Nephron progenitor cell (in vitro differentiated cells): ENCODE measurements at regions not wholly inside any gene's neighbourhood (a gene's known extent, or its start where the extent isn't known, plus 50 kb on each side); places are given as distances from the start of the nearest gene placed in this dataset.

Source experiments
- DNase-seq: peaks from one replicate; pipeline ENCODE4 v3.0.0; 2021
- H3K27ac Mint-ChIP-seq: 2 replicates; pipeline ENCODE4 v1.8.0; 2021; ENCODE audit warnings: mild to moderate bottlenecking, moderate library complexity, mixed read lengths
- H3K27me3 Mint-ChIP-seq: 2 replicates; pipeline ENCODE4 v1.8.0; 2021; ENCODE audit warnings: mild to moderate bottlenecking, low read depth, mixed read lengths; ENCODE audit not compliant: poor library complexity
- H3K36me3 Mint-ChIP-seq: 2 replicates; pipeline ENCODE4 v1.8.0; 2021; ENCODE audit warnings: low read depth, mixed read lengths
- H3K4me1 Mint-ChIP-seq: 2 replicates; pipeline ENCODE4 v1.8.0; 2021; ENCODE audit warnings: mixed read lengths
- H3K4me3 Mint-ChIP-seq: 2 replicates; pipeline ENCODE4 v1.8.0; 2021; ENCODE audit warnings: mild to moderate bottlenecking, moderate library complexity, mixed read lengths
- H3K9me3 Mint-ChIP-seq: 2 replicates; pipeline ENCODE4 v1.8.0; 2021; ENCODE audit warnings: mild to moderate bottlenecking, moderate library complexity, mixed read lengths
- TF ChIP-seq, protein P1 (sequence below): fragments of 200-600 bp; sonication (generic); IDR thresholded peaks from 2 replicates; pipeline ENCODE4 v1.5.0; 2021; ENCODE audit warnings: antibody characterized with exemption

DNA sequence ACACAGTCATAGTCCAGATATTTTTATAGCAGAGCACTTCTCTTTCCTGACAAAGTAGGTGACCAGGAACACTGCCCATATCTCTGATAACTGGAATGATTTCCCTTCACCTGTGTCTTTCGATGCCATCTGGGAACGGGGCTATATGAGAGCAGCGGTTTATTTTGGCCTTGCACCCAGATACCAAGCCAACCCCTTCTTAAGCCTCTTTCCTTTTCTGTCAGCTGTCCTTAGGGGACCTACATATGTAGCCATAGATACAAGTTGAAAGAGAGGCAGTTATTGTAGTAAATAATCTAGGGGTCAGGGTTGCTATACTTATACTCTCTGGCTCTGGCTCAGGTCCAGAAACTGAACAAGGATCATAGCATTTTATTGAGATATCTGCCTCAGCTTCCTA, 128.8 kb downstream of the NHLRC3 start:
- TF ChIP-seq, protein P1, sequence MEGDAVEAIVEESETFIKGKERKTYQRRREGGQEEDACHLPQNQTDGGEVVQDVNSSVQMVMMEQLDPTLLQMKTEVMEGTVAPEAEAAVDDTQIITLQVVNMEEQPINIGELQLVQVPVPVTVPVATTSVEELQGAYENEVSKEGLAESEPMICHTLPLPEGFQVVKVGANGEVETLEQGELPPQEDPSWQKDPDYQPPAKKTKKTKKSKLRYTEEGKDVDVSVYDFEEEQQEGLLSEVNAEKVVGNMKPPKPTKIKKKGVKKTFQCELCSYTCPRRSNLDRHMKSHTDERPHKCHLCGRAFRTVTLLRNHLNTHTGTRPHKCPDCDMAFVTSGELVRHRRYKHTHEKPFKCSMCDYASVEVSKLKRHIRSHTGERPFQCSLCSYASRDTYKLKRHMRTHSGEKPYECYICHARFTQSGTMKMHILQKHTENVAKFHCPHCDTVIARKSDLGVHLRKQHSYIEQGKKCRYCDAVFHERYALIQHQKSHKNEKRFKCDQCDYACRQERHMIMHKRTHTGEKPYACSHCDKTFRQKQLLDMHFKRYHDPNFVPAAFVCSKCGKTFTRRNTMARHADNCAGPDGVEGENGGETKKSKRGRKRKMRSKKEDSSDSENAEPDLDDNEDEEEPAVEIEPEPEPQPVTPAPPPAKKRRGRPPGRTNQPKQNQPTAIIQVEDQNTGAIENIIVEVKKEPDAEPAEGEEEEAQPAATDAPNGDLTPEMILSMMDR: no peak
- no peaks in the 10 kb centered on the region for H3K27me3 Mint-ChIP-seq
- H3K9me3 Mint-ChIP-seq: no peaks in the 10 kb centered on the region
- no peak overlapping the region for H3K4me3 Mint-ChIP-seq
- no peaks in the 10 kb centered on the region for H3K36me3 Mint-ChIP-seq
- DNase-seq: no peak
- H3K4me1 Mint-ChIP-seq: no peaks in the 10 kb centered on the region
- no peak overlapping the region for H3K27ac Mint-ChIP-seq

DNA sequence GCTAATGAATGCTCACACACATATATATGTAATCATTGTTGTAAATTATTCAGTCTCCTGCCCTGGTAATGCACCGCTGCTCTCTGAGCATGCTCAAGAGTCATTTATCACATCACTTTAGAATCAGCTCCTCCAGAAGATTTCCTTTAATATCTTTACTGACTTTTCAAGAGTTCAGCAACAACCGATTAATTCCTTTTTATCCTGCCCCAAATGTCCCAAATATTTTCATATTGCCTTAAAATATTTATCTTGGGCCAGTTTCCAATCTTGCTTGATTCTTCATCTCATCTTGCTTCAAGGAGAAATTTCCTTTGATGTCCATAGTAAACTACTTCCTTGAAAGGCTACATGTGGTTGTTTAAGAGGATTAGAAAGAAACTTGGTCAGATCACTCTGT, 132.5 kb downstream of the NHLRC3 start:
- Mint-ChIP-seq H3K27ac (no peak overlapping the region), H3K4me3 (no peak overlapping the region), H3K4me1 (no peaks in the 10 kb centered on the region), H3K9me3 (no peaks in the 10 kb centered on the region), H3K27me3 (no peaks in the 10 kb centered on the region), H3K36me3 (no peaks in the 10 kb centered on the region)
- no peak for DNase-seq
- TF ChIP-seq, protein P1: no peak

DNA sequence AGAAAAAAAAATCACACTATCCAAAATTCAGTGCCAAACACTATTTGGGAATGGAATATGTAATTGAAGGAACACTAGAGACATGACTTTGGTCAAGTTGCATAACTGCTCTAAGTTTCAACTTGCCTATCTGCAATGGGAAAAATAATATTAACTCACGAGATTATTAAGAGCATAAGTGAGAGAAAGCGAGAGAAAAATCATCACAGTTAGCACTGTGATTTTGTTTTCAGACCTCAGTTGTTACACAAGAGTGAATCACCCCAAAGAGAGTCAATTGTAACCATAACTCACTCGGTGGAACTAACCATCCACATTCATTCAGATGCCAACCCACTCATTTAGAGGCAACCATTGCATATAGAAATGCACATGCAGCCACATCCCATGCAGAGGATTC, 147.1 kb downstream of the NHLRC3 start:
- Mint-ChIP-seq H3K9me3 (no peaks in the 10 kb centered on the region), H3K36me3 (no peaks in the 10 kb centered on the region), H3K4me1 (no peaks in the 10 kb centered on the region), H3K27ac (no peak overlapping the region), H3K27me3 (peaks cover 3% of the 10 kb centered on the region), H3K4me3 (no peak overlapping the region)
- TF ChIP-seq, protein P1: no peak
- DNase-seq: no peak

DNA sequence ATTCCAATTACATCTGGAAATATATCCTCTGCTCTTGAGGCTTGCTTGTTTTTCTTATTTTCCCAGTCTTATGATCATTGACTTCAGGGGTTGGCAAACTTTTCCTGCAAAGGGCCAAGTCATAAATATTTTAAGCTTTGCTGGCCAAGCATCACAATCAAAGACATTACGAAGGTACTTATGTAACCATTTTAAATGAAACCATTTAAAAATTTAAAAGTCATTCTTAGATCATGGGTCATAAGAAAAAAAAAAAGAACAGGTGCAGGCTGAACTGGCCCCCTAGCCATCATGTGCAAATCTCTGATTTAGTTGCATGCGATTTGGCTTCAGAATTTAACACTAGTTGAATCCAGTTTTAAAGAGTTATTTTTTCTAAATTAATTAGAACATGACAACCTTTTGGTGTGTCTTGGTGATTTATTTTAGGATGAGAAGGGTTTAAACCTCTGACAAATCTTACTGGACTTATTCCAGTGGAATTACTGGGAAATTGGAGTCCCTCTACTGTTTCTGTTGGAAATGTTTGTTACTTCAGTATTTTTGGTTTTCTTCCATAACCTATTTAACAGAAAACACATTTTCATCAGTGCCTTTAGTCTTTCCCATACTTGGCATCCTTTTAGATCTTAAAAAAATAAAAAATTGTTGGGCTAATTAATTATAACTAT, 148.1 kb downstream of the NHLRC3 start:
- TF ChIP-seq, protein P1: no peak
- DNase-seq: no peak
- Mint-ChIP-seq H3K4me1 (peaks cover 2% of the 10 kb centered on the region), H3K4me3 (no peak overlapping the region), H3K36me3 (no peaks in the 10 kb centered on the region), H3K9me3 (no peaks in the 10 kb centered on the region), H3K27me3 (peaks cover 3% of the 10 kb centered on the region), H3K27ac (no peak overlapping the region)

DNA sequence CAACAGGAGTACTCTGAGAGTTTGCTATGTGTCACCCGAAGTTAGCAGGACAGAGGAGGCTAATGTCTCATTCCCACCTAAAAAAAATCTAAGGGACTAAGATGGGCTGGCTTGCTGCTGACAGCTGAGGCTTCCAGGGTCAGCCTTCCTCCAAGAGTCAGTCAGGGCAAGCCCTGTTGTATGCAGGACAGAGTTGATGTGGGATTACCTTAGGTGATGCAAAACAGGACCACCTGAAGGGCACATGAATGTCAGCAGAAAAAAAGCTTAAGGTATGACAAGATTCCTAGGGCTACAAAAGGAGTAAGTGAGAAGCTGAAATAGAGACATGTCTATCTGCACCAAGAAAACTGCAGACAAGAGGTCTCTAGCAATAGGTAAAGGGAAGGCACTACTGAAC, 151.5 kb downstream of the NHLRC3 start:
- H3K4me3 Mint-ChIP-seq: no peak overlapping the region
- H3K27me3 Mint-ChIP-seq: peaks cover 7% of the 10 kb centered on the region
- TF ChIP-seq, protein P1: no peak
- no peak overlapping the region for H3K27ac Mint-ChIP-seq
- no peaks in the 10 kb centered on the region for H3K36me3 Mint-ChIP-seq
- peaks cover 5% of the 10 kb centered on the region for H3K4me1 Mint-ChIP-seq
- DNase-seq: no peak
- H3K9me3 Mint-ChIP-seq: no peaks in the 10 kb centered on the region

DNA sequence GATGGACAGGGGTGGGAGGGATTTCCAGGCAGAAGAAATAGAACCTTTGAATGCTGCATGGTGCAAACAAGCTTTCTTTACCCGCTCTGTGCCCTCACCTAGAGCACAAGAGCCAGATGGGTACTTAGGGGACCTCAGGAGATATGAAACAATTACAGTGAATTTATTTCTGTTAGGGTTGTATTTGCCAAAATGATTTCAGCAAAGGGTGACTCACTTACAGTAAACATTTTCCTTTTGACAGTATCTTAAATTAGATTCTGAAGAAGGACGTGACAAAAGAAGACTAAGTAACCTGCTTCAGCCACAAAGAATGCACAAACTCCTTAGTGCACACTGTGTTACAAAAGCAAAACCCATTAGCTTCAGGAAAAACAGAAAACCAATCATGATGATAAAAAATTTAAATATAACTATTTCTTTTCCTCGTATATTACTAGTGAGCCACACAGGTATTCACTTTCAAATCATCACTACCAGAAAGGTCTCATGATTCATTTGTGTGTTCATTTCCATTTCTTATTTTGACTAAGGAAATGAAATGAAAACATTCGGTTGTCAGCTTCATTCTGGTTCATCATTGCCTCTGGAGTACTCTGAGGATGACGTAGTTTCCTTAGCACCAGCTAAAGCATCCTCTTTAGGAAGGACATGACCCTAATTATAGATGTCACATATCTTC, 158.8 kb downstream of the NHLRC3 start:
- no peak for DNase-seq
- TF ChIP-seq, protein P1: no peak
- Mint-ChIP-seq H3K27me3 (peaks cover 4% of the 10 kb centered on the region), H3K9me3 (no peaks in the 10 kb centered on the region), H3K4me3 (no peak overlapping the region), H3K4me1 (peaks cover 8% of the 10 kb centered on the region), H3K27ac (no peak overlapping the region), H3K36me3 (no peaks in the 10 kb centered on the region)
